IMR-90 (cell line): ENCODE measurements at regions not wholly inside any gene's neighbourhood (a gene's known extent, or its start where the extent isn't known, plus 50 kb on each side); places are given as distances from the start of the nearest gene placed in this dataset.

Experiments
- ATAC-seq: fragments of 200-7000 bp; cut with Tn5 transposase; 2 replicates; pipeline ENCODE4 v1.9.1; 2020; ENCODE audit warnings: low read depth, mild to moderate bottlenecking, moderate library complexity
- BruUV-seq: library from RNA; stranded (reverse); fragments of 400-500 nt; replicated peaks from 2 replicates; lab custom pipeline; 2021; lab: Mats Ljungman, UMichigan
- CTCF ChIA-PET: fragments of 300-600 bp; formaldehyde crosslinking; extraction: SDS; loops from one replicate; lab custom pipeline; 2021; ENCODE audit warnings: antibody characterized with exemption; lab: Yijun Ruan, JAX
- POLR2A ChIA-PET: fragments of 300-600 bp; sonication (Branson Sonifier 250); formaldehyde crosslinking; loops from one replicate; lab custom pipeline; 2022; ENCODE audit warnings: antibody characterized with exemption; ENCODE audit not compliant: unreplicated experiment; lab: Charles Lee
- DNase-seq: peaks from one replicate; pipeline ENCODE4 v3.0.0; 2013
- H2AFZ ChIP-seq: replicated peaks from 2 replicates; pipeline ENCODE3; 2013; ENCODE audit warnings: low read length, mild to moderate bottlenecking; ENCODE audit not compliant: poor library complexity
- H2AK5ac ChIP-seq: 2 replicates; pipeline ENCODE4 v1.6.1; 2013; ENCODE audit warnings: low read depth, low read length, inconsistent platforms
- H2AK9ac ChIP-seq: replicated peaks from 2 replicates; pipeline ENCODE3; 2013; ENCODE audit warnings: mild to moderate bottlenecking, low read depth, low read length, moderate library complexity; ENCODE audit not compliant: poor library complexity
- H2BK120ac ChIP-seq: 2 replicates; pipeline ENCODE4 v1.6.1; 2013; ENCODE audit warnings: low read depth, low read length, inconsistent platforms
- H2BK15ac ChIP-seq: 3 replicates; pipeline ENCODE4 v1.6.1; 2013; ENCODE audit warnings: low read depth, low read length, inconsistent platforms
- H2BK20ac ChIP-seq: 2 replicates; pipeline ENCODE4 v1.6.1; 2013; ENCODE audit warnings: low read depth, mild to moderate bottlenecking, inconsistent platforms, low read length, moderate library complexity
- H2BK5ac ChIP-seq: 2 replicates; pipeline ENCODE4 v1.6.1; 2013; ENCODE audit warnings: mild to moderate bottlenecking, low read depth, low read length, inconsistent platforms; ENCODE audit not compliant: poor library complexity, severe bottlenecking
- H3K14ac ChIP-seq: replicated peaks from 2 replicates; pipeline ENCODE4 v1.6.1; 2013; ENCODE audit warnings: low read depth, low read length, inconsistent platforms
- H3K18ac ChIP-seq: 2 replicates; pipeline ENCODE4 v1.6.1; 2013; ENCODE audit warnings: low read depth, low read length, control low read depth
- H3K23ac ChIP-seq: 2 replicates; pipeline ENCODE4 v1.6.1; 2013; ENCODE audit warnings: low read depth, low read length, inconsistent platforms
- H3K27ac ChIP-seq: 2 replicates; pipeline ENCODE4 v1.5.1; 2013; ENCODE audit warnings: mild to moderate bottlenecking, control low read depth, low read length; ENCODE audit not compliant: insufficient read depth
- H3K27me3 ChIP-seq: 2 replicates; pipeline ENCODE4 v1.6.1; 2013; ENCODE audit warnings: low read length; ENCODE audit not compliant: control insufficient read depth, insufficient read depth
- H3K36me3 ChIP-seq: 2 replicates; pipeline ENCODE4 v1.6.1; 2013; ENCODE audit warnings: low read length, mixed read lengths; ENCODE audit not compliant: control insufficient read depth, insufficient read depth
- H3K4ac ChIP-seq: 2 replicates; pipeline ENCODE4 v1.6.1; 2013; ENCODE audit warnings: low read depth, low read length, inconsistent platforms
- H3K4me1 ChIP-seq: 2 replicates; pipeline ENCODE4 v1.6.1; 2013; ENCODE audit warnings: low read length, mixed read lengths; ENCODE audit not compliant: control insufficient read depth, insufficient read depth
- H3K4me2 ChIP-seq: 2 replicates; pipeline ENCODE4 v1.6.1; 2013; ENCODE audit warnings: low read depth, mild to moderate bottlenecking, control low read depth, low read length, moderate library complexity
- H3K4me3 ChIP-seq: 2 replicates; pipeline ENCODE4 v1.5.1; 2013; ENCODE audit warnings: low read depth, mild to moderate bottlenecking, control low read depth, low read length, moderate library complexity; ENCODE audit not compliant: insufficient read depth
- H3K56ac ChIP-seq: 2 replicates; pipeline ENCODE4 v1.6.1; 2013; ENCODE audit warnings: low read length, inconsistent platforms; ENCODE audit not compliant: insufficient read depth; ENCODE audit errors: extremely low read depth
- H3K79me1 ChIP-seq, 2 experiments: 2 replicates each; pipeline ENCODE4 v1.6.1; 2013; ENCODE audit warnings: low read length in 2 of 2, inconsistent platforms in 1 of 2, low read depth in 1 of 2
- H3K9ac ChIP-seq: 2 replicates; pipeline ENCODE4 v1.6.1; 2013; ENCODE audit warnings: low read depth, low read length, control low read depth
- H3K9me1 ChIP-seq: 2 replicates; pipeline ENCODE4 v1.6.1; 2013; ENCODE audit warnings: low read length, inconsistent platforms; ENCODE audit not compliant: insufficient read depth
- H3K9me3 ChIP-seq: 2 replicates; pipeline ENCODE4 v1.6.1; 2013; ENCODE audit warnings: low read length; ENCODE audit not compliant: control insufficient read depth, insufficient read depth
- H4K20me1 ChIP-seq: 2 replicates; pipeline ENCODE4 v1.6.1; 2013; ENCODE audit warnings: low read length, inconsistent platforms; ENCODE audit not compliant: insufficient read depth
- H4K5ac ChIP-seq: 2 replicates; pipeline ENCODE4 v1.6.1; 2013; ENCODE audit warnings: mild to moderate bottlenecking, low read depth, low read length, control low read depth
- H4K8ac ChIP-seq, 2 experiments: 2 replicates each; pipeline ENCODE4 v1.6.1; 2013; ENCODE audit warnings: low read depth in 2 of 2, low read length in 2 of 2, control low read depth in 1 of 2, inconsistent platforms in 1 of 2
- H4K91ac ChIP-seq: 2 replicates; pipeline ENCODE4 v1.6.1; 2013; ENCODE audit warnings: low read depth, low read length, inconsistent platforms; ENCODE audit not compliant: insufficient read depth
- BHLHE40 ChIP-seq: fragments of 150-350 bp; IDR thresholded peaks from 2 replicates; pipeline ENCODE4 v1.6.1; 2016; ENCODE audit warnings: mild to moderate bottlenecking, low read depth, low read length
- CEBPB ChIP-seq: IDR thresholded peaks from 2 replicates; pipeline ENCODE4 v1.6.1; 2012; ENCODE audit warnings: low read depth, low read length, improper control_type of control experiment
- CHD1 ChIP-seq: IDR thresholded peaks from 2 replicates; pipeline ENCODE4 v1.6.1; 2012; ENCODE audit warnings: low read depth, low read length, improper control_type of control experiment
- FOS ChIP-seq: fragments of 150-350 bp; IDR thresholded peaks from 2 replicates; pipeline ENCODE4 v1.6.1; 2016; ENCODE audit warnings: low read depth, low read length
- MAFK ChIP-seq: IDR thresholded peaks from 2 replicates; pipeline ENCODE4 v1.6.1; 2012; ENCODE audit warnings: low read depth, low read length, improper control_type of control experiment
- MAZ ChIP-seq: IDR thresholded peaks from 2 replicates; pipeline ENCODE4 v1.6.1; 2012; ENCODE audit warnings: low read depth, mild to moderate bottlenecking, low read length, improper control_type of control experiment, moderate library complexity, borderline replicate concordance
- MXI1 ChIP-seq: IDR thresholded peaks from 2 replicates; pipeline ENCODE4 v1.6.1; 2012; ENCODE audit warnings: low read depth, mild to moderate bottlenecking, low read length, moderate library complexity, borderline replicate concordance
- NFE2L2 ChIP-seq: fragments of 150-350 bp; IDR thresholded peaks from 2 replicates; pipeline ENCODE4 v1.6.1; 2016; ENCODE audit warnings: low read depth, mild to moderate bottlenecking, low read length
- POLR2A ChIP-seq: IDR thresholded peaks from 2 replicates; pipeline ENCODE4 v1.6.1; 2012; ENCODE audit warnings: mild to moderate bottlenecking, low read depth, low read length
- RAD21 ChIP-seq: IDR thresholded peaks from 2 replicates; pipeline ENCODE4 v1.6.1; 2012; ENCODE audit warnings: low read length, improper control_type of control experiment
- RCOR1 ChIP-seq: IDR thresholded peaks from 2 replicates; pipeline ENCODE4 v1.6.1; 2012; ENCODE audit warnings: mild to moderate bottlenecking, low read length, improper control_type of control experiment; ENCODE audit not compliant: insufficient replicate concordance
- RFX5 ChIP-seq: IDR thresholded peaks from 2 replicates; pipeline ENCODE4 v1.8.0; 2012; ENCODE audit warnings: low read depth, mild to moderate bottlenecking, low read length, moderate library complexity
- SMC3 ChIP-seq: fragments of 150-350 bp; IDR thresholded peaks from 2 replicates; pipeline ENCODE4 v1.6.1; 2016; ENCODE audit warnings: low read depth, mild to moderate bottlenecking, antibody characterized with exemption, low read length, moderate library complexity
- WGBS, 2 experiments: methylation state at CpG; one replicate each; pipeline versions ENCODE4 v1.1.5 to v1.1.7; 2013; ENCODE audit warnings: missing lambda C conversion rate in 2 of 2; ENCODE audit not compliant: insufficient read length in 1 of 2; ENCODE audit errors: extremely low coverage in 2 of 2; 5-methylcytosine and 5-hydroxymethylcytosine counted together
- dilution Hi-C: fragments of 300-500 bp; cut with HindIII; formaldehyde crosslinking; loops from one replicate; pipeline ENCODE4 v1.14.3; 2018; ENCODE audit warnings: low sequenced_read_pairs; ENCODE audit not compliant: unreplicated experiment
- in situ Hi-C: fragments of 300-500 bp; cut with MboI; formaldehyde crosslinking; loops from 3 replicates; pipeline ENCODE4 v1.14.3; 2019; ENCODE audit warnings: low sequenced_read_pairs, inconsistent platforms, mixed read lengths
- intact Hi-C: fragments of 100-400 bp; cut with micrococcal nuclease; formaldehyde crosslinking; loops from 2 replicates; pipeline ENCODE4 v1.10.0; 2022
- TF ChIP-seq, protein P1 (sequence below): fragments of 150-350 bp; IDR thresholded peaks from 2 replicates; pipeline ENCODE4 v1.6.1; 2016; ENCODE audit warnings: low read depth, mild to moderate bottlenecking, low read length, moderate library complexity, borderline replicate concordance
- TF ChIP-seq, protein P2 (sequence below): conservative IDR thresholded peaks from 2 replicates; pipeline ENCODE4 v1.5.1; 2012; ENCODE audit warnings: mild to moderate bottlenecking, low read depth, low read length, improper control_type of control experiment
- TF ChIP-seq, protein P3 (sequence below): fragments of 150-350 bp; IDR thresholded peaks from 2 replicates; pipeline ENCODE4 v1.6.1; 2017; ENCODE audit warnings: mild to moderate bottlenecking, antibody characterized with exemption, low read length, low read depth

DNA sequence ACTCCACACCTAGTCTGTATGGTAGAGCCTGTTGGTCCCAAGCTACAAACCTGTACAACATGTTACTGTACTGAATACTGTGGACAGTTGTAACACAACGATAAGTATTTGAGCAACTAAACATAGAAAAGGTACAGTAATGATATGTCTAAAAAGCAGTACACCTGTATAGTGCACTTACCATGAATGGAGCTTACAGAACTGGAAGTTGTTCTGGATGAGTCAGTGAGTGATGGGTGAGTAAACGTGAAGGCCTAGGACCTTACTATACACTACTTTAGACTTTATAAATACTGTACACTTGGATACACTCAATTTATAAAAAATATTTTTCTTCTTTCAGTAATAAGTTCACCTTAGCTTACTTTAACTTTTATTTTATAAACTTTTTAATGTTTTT lies 104.0 kb downstream of the TMA16 start:
- Histone ChIP-seq H3K14ac (no peak overlapping the region), H2AK9ac (no peak overlapping the region), H2AK5ac (no peak overlapping the region), H3K9me3 (no peaks in the 10 kb centered on the region), H4K8ac (no peak overlapping the region), H4K20me1 (no peaks in the 10 kb centered on the region), H3K79me1 (no peaks in the 10 kb centered on the region), H2BK20ac (no peak overlapping the region), H3K4ac (no peak overlapping the region), H3K9ac (no peak overlapping the region), H4K5ac (no peak overlapping the region), H3K18ac (no peak overlapping the region), H2BK120ac (no peak overlapping the region), H3K27ac (no peak overlapping the region), H3K9me1 (no peaks in the 10 kb centered on the region), H4K91ac (no peak overlapping the region), H3K4me3 (no peak overlapping the region), H2BK5ac (no peak overlapping the region), H3K4me2 (no peak overlapping the region), H3K36me3 (no peaks in the 10 kb centered on the region), H3K56ac (no peak overlapping the region), H3K27me3 (no peaks in the 10 kb centered on the region), H2AFZ (no peak overlapping the region), H2BK15ac (no peak overlapping the region), H3K4me1 (no peaks in the 10 kb centered on the region), H3K23ac (no peak overlapping the region)
- in situ Hi-C loops (no loop called here), intact Hi-C loops (no loop called here), dilution Hi-C loops (no loop called here)
- TF ChIP-seq NFE2L2 (no peak), POLR2A (no peak), CHD1 (no peak), CEBPB (no peak), BHLHE40 (no peak), FOS (no peak), MAZ (no peak), MXI1 (no peak), RAD21 (no peak), SMC3 (no peak), MAFK (no peak), RCOR1 (no peak), RFX5 (no peak)
- TF ChIP-seq, protein P1, sequence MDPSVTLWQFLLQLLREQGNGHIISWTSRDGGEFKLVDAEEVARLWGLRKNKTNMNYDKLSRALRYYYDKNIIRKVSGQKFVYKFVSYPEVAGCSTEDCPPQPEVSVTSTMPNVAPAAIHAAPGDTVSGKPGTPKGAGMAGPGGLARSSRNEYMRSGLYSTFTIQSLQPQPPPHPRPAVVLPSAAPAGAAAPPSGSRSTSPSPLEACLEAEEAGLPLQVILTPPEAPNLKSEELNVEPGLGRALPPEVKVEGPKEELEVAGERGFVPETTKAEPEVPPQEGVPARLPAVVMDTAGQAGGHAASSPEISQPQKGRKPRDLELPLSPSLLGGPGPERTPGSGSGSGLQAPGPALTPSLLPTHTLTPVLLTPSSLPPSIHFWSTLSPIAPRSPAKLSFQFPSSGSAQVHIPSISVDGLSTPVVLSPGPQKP, result no peak
- TF ChIP-seq, protein P2, sequence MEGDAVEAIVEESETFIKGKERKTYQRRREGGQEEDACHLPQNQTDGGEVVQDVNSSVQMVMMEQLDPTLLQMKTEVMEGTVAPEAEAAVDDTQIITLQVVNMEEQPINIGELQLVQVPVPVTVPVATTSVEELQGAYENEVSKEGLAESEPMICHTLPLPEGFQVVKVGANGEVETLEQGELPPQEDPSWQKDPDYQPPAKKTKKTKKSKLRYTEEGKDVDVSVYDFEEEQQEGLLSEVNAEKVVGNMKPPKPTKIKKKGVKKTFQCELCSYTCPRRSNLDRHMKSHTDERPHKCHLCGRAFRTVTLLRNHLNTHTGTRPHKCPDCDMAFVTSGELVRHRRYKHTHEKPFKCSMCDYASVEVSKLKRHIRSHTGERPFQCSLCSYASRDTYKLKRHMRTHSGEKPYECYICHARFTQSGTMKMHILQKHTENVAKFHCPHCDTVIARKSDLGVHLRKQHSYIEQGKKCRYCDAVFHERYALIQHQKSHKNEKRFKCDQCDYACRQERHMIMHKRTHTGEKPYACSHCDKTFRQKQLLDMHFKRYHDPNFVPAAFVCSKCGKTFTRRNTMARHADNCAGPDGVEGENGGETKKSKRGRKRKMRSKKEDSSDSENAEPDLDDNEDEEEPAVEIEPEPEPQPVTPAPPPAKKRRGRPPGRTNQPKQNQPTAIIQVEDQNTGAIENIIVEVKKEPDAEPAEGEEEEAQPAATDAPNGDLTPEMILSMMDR, result no peak
- TF ChIP-seq, protein P3, sequence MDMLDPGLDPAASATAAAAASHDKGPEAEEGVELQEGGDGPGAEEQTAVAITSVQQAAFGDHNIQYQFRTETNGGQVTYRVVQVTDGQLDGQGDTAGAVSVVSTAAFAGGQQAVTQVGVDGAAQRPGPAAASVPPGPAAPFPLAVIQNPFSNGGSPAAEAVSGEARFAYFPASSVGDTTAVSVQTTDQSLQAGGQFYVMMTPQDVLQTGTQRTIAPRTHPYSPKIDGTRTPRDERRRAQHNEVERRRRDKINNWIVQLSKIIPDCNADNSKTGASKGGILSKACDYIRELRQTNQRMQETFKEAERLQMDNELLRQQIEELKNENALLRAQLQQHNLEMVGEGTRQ, result no peak
- ChIA-PET CTCF (interaction anchor here (1.5 kb wide), 1 partner anchor 11 kb away, joined by 6 read pairs; no protein-coding TSS in a partner anchor), POLR2A (no interaction called here)
- no peak for DNase-seq
- BruUV-seq, result no TSS peak
- no CpG with 5 or more reads among the region's 2 CpGs for WGBS, 2 experiments
- ATAC-seq, result no peak
